Activated CD4-positive, alpha-beta T cell treated with anti-CD3 and anti-CD28 coated beads for 1 hour (primary cell): ENCODE measurements at regions not wholly inside any gene's neighbourhood (a gene's known extent, or its start where the extent isn't known, plus 50 kb on each side); places are given as distances from the start of the nearest gene placed in this dataset.

Source experiments
- DNase-seq: peaks from one replicate; pipeline ENCODE4 v3.0.0-alpha.2; 2020

DNA sequence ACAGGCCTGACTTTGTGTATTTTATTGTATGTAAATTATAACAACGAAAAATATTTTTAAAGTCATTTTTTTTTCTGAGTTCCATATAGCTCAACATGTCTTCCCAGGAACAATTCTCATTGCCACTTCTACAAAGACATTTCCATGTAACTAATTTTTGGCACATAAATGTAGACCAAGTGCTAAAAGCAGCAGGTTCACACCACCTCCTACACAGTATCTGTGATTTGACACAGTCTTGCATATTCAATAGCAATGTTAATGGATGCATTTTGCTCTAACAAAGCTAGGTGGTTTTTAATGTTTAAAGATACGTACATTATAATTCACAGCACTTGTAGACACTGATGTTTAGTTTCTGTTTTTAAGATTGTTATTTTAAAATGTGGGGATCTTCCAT is 346.5 kb downstream of the GPAM start:
- no peak for DNase-seq

DNA sequence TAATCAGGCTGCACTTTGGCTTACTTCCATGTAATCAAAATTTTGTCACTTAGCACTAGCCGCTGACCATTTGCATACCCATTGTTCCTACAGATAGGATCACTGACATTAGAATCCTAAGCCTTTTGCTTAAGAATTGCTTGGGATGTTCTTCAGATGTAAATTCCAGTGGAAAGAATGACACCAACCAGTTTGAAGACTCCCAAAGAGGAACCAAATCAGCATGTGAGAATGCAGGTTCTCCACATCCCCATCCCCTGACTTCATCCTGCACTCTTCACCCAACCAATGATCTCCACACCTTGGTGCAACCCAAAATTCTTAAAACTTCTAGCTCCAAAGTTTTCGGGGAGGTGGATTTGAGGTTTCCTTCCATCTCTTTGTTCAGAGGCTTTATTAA is 345.6 kb downstream of the GPAM start:
- DNase-seq, result no peak

DNA sequence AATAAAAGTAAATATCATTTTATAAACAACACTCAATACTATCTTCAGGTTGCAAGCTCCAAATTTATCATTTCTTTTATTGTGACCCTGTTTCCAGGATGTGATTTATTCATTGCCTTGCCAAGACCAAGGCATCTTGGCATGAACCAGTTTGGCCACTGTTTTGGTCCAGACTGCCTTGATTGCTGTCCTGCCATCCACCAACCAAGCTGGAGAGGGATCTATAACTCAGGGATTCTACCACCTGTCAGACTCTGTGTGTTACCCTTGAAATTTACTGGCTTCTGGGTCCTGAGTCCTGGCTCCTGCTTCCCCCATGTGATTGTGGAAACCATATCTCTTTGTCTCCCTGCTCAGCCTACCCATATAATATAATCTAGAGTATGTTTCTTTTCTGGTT is 343.0 kb downstream of the GPAM start:
- DNase-seq, result no peak

DNA sequence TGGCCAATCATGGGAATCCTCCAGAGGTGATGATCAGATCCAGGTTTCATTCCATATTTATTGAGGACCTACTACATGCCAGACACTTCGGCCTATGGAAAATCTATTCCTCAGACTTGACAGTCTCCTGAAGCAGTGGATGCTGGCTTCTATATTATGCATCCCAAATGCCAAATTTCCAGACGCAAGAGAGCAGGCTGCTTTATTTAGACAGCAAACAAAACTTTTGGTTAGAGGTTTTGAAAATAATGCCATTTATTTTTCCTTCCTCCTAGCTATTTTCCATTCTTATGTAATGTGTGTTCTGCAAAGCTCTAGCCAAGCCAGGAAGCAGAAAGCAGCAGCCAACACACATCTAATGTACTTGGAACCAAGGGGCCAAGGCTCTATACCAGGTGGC is 330.8 kb downstream of the GPAM start:
- no peak for DNase-seq

DNA sequence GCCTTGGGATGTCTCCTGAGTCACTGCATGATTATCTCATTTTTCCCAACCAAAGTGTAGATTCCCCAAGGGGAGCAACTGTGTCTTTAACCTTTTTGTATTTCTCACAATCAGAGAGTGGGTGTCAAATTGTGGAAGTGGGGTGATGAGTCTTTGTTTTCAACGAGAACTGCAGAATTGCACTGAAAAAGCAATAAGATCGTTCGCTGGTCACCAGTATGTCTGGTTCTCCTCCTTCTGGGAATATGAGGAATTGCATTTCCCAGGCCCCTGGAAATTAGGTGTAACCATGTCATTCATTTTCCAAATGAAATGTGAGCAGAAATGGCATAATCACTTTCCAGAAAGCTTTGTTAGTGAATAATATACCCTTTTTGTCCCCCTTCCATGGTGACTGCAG is 326.9 kb downstream of the GPAM start:
- DNase-seq, result no peak

DNA sequence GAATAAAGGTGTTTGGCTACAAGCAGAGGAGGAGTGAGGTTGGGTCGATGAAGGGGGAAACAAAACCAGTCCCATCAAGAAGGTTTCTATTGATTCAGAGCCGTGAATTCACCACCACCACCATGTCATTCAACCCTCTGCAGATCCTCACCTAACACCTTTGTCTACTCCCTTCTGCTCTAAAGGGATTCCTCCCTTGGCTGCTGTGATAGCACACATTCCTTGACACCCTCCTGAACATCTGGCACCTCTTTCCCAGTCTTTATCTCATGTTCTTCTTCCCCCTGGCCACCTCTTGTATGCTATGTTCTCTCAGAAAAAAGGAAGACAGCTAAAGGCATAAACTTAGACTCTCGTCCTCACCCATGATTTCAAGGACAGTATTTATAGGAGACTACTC is 318.0 kb downstream of the GPAM start:
- DNase-seq, result no peak

DNA sequence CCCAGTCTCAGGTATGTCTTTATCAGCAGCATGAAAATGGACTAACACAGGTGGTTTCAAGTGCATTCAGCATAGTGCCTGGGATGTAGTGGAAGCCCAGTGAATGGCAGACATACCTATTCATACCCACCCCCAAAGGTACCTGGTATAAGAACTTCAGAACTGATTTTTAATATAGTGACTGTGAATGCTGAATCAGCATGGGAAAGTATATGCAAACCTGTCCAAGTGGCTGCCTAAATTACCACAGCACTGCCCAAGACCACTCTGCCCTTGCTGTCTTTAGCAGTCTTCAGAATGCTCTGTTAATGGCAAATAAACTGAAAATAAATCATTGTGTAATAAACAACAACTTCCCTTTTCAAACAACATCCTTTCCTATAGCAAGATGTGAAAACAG is 312.1 kb downstream of the GPAM start:
- DNase-seq, result no peak

DNA sequence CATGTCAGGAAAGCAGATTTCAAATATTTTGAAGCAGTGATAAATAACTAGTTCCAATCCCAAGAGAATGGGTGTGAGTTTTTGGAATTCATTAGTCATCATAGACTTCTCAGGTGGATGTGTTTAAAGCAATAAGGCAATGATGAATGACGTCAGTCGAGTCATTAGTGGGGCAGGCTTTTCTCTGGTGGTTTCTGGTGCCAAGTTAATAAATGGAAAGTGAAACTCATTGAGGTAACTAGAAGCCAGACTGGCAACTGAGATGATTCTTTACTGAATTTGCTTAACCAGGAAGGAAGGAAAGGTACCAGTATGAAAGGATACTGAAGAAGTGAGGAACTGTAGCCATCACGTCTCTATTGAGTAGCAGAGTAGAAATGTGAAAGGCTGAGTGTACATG is 311.0 kb downstream of the GPAM start:
- no peak for DNase-seq

DNA sequence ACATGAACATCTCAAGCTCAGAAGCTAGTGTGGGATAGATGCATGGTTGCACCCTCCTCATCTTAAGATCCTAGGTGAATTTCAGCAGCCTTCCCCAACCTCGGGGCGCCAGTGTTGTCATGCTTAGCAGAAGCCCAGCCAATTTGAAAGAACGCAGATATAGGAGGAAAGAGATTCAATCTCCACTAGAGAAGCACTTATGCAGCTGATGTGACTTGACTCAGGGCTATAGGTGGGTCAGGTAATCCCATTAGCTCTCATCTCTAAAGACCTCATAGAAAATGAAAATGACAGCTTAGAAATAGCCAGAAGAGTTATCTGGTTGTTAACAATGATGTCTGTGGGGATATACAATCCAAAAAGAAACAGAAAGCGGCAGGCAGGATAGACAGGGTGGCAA is 310.5 kb downstream of the GPAM start:
- no peak for DNase-seq

DNA sequence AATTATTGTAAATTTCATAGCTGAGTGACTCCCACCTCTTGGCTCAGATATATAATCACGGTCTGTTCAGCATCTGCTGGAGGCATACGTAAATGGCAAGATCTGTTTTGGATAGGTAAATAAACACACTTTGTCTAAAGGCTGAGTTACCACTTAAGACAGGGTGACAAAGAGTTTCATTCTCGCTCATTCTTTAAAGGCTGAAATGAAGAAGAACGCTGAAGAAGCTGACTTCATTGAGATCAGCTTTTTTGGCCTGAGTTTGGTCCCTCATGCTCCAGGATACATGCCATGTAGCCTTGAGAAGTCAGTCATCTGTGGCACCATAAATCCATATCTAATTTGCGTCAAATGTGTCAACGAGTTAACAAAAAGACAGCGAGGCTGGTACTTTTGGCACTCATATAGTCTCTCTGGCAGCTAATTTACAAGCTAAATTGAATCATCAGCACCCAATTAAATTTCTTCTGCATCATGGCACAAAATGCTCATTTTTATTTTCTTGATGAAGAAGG is 309.9 kb downstream of the GPAM start:
- no peak for DNase-seq

DNA sequence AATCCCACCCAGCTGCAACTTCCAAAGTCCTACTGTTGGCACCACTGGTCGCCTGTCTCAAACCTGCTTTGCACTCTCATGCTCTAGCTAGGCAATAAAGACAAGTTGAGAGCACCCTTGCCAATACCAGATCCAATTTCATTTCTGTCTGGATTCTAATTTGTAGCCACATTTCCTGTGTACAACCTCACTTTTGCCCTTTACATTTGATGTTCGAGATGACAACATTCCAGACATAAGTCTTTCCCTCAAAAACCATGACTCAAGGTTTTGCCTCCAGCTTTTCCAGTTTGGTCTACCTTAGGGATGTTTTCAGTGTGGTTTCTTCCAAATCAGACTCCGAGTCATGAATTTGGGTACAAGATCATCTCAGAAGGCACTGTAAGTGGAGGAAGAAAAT is 309.0 kb downstream of the GPAM start:
- no peak for DNase-seq

DNA sequence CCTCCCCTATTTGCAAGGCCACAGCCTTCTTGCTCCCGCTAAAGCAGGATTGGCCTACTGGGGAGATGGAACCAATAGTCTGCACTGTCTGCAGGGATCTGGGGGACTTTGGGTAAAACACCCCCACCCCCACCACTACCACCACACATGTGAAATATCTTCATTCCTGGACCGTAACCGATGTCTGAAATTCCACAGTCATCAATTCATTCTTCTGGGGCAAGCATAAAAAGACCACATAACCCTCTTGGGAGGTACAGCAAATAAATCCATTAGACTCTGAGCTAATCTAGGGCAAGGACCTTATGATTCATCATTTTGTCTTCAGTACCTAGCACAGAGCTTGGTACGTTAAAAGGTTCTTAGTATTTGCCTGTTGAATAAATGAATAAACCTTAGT is 307.8 kb downstream of the GPAM start:
- DNase-seq, result no peak

DNA sequence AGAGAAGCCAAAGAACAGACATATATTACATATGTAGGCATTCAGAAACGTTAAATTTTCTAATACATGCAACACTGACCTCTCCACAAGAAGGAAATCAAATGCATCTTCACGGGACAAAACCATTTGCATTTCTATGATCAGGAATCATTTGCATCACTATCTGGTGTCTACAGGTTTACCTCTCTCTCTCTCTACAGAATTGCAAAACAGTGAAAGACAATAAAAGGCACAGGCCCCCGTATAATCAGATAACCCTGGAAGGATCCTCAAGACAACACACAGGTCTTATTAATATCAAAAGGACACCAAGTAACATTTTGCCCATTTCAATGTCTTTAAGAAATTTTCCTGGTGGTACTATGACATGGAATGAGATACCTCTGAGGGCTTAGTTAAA is 306.3 kb downstream of the GPAM start:
- no peak for DNase-seq

DNA sequence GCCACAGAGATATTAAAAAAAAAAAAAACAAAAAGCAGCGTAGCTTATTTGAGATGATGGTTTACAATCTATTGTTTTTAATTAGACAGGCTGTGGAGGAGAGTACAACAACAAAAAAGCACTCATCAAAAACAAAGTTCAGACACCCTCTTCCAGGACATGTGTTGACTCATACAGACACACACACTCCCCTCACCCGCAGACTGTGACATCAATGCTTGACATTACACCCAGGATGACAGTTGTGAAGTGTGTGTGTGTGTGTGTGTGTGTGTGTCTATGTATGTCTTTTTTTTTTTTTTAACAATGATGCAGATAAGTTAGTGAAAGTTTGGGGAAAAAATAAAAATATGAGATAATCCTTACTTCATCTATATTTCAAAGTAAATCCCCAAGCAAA is 303.6 kb downstream of the GPAM start:
- no peak for DNase-seq

DNA sequence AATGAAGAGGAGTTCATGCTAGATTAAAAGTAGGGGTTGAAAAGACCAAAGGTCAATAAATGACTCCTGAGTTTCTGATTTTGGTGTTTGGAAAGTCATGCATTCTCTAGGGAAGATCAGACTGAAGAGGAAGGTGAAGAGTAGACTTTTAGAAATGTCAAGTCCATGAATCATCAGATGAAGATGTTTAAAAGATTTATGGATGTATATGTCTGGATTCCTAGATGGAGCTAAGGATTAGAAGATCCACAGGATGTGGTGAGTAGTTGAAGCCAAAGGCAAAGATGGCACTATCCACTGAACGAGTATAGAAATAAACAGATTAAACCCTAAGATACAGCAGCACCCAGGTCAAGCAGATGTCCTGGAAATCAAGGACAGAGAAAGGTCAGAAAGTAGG is 298.5 kb downstream of the GPAM start:
- DNase-seq, result no peak

DNA sequence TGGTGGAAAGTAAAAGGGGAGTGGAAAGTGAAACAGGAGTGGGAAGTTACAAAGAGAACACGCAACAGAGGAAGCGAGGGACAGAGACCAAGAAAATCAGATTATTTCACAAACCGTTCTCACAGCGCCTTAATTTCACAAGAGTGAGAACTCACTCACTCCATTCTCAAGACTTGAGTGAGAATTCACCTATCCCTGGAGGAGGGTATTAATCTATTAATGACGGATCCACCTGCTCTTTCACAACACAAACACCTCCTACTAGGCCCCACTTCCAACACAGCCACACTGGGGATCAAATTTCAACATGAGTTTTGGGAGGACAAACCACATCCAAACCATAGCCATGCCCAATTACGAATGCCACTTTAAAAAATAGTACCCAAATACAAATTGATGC is 297.6 kb downstream of the GPAM start:
- DNase-seq, result no peak

DNA sequence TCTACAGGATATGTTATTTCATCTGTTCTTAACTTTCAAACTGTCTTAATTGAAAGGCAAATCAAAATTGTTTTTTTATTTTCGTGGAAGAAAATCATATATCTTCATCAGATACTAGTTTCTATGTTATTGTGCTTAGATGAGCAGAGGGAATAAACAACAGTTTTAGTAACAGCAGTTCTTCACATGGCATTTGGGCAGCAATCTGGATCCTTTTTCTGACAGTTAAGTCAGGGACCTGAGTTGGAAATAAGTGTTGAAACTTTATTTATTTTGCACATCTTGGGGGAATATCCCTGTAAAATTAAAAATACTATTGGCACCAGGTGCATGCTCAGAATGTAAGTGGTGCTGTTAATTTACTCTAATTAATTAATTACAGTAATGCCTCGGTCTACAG is 296.3 kb downstream of the GPAM start:
- no peak for DNase-seq

DNA sequence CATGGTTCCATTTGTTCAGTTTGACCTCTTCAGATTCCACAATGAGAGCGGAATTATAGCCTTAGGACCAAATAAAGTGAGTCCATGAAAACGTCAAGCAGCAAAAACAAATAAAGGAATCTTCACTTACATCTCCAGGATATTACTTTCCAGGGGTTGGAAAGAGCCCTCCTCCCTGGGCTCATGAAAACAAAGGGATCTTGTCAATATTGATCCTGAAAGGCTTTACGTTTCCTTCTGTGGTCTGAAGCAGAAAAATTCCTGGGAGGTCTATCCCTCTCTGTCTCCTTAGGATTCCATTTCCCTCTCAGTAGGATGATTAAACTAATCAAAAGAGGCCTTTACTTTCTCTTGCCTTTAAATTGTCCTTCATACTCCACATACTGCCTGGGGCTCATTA is 293.5 kb downstream of the GPAM start:
- no peak for DNase-seq

DNA sequence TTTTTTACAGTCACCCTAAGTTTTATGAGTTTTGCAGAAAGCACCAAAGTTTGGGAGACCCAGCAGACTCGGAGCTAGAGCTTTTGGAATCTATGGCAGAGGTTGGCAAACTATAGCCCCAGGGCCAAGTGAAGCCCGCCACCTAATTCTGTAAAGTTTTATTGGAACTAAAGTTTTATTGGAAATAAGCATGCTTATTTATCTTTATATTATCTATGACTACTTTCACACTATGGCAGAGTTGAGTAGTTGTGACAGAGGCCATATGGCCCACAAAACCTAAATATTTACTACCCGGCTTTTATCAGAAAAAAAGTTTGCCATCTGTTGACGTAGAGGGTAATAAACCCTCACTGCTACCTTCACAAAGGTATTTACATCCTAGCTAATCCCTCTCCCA is 267.6 kb downstream of the GPAM start:
- no peak for DNase-seq

DNA sequence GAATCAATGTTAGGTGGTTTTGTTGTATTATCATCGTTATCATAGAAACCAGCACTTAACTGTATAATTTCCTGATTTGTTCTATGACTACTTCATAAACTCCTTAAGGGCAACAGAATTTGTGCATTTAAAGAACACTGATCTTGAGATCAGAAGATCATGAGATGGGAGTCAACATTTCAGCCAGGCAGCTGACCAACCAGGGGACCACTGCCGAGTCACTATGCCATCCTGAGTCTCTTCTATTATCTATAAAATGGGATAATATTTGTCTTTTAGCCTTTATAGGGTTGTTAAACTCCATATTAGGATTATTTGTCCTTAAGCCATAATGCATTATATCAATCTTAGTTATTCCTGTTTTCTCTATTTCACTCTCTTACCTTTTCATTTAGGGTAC is 261.7 kb downstream of the GPAM start:
- no peak for DNase-seq

DNA sequence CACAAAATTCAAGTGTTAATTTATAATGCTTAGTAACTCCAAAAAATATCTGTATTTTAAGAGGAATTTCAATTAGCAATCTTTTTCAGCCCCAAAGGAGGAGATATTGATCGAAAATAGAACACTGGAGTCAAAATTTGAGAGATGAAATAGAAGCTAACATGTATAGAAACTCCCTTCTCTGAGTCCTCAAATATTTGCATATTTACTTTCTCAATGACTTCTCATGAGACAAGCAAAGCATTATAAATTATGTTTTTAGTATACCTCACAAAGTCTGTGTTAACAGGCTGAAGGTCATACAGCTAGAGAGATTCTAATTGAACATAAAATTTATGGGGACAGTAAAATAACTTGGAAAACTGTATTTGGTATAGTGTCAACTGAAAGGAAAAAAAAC is 260.5 kb downstream of the GPAM start:
- no peak for DNase-seq

DNA sequence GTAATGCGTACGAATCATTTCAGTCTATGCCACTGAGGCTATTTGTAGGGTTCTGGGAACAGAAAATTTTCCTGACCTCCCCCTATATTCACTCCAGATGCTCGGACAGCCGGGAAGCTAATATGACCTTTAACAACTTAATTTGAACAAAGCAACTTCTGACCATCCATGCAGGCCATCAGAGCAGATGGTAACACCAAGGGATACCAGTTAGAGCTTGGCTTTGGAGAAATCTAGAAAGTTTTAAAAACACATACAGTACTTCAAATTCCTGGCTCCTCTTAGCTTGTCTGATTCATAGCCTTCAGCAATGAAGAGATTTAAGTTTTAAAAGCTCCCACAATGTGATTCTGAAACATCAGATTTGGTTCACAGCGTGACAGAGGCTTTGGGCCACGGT is 257.3 kb downstream of the GPAM start:
- no peak for DNase-seq

DNA sequence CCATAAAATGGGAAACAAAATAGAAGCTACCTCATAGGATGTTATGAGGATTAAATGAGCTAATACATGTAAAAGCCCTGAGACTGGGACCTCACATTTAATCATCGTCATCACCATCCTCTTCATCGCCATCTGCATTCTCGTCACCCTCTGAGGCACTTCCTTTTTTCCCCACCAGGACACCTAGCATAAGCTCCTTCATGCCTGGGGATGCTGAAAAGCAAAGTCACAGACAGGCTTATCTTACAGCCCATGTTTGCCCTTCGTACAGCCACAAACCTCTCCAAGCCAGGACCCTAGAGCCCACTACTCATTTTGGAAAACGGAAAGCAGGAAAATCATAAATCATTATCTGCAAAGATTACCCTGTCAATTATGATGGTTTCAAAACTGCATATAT is 249.6 kb downstream of the GPAM start:
- DNase-seq, result no peak

DNA sequence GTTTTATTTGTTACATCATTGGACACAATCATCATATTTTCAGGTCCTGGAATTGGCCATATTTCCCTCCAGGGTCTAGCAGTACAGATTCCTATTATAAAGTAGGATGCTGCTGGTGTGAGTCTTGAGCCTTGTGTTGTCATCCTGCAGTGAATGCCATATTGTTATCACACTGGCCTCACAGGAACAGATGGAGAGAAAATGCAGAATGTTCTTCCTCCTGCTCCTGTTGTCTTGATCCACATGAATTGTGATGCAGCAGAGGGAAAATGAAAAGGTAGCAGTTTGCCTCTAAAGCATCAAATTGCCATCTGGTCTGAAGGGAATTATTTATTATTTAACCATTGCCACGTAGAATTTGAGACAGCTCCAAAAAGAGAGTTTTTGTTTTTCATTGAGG is 248.6 kb downstream of the GPAM start:
- no peak for DNase-seq

DNA sequence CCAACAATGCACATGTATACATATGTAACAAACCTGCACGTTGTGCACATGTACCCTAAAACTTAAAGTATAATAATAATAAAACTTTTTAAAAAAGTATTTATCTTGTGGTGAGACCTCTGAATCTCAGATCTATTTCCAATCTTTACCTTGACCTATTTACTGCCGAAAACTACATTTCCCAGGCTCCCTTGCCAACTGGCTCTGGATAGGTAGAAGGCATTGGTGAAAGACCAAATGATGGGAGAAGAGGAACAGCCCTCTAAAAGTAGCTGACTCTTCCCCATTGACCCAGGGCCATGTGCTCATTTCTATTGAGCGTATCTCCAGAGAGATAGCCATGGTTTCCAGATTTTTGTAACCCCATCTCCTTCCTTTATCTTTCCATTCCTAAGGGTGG is 247.4 kb downstream of the GPAM start:
- no peak for DNase-seq

DNA sequence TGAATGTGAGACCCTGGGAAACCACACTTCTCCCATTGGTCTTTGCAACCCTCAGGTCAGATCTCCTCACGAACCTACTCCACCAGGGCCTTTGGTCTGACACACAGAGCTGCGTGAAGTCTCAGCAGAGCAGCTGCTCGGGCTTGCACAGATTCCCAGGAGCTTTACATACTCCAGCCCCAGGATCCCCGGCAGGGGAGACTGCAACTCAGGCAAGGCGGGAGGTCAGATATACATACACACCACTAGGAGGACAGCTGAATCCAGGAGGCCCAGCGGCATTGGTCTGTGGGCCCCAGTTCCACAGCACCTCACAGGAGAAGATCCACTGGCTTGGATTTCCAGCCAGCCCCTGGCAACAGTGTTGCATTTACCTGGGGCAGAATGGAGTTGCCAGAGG is 239.2 kb downstream of the GPAM start:
- DNase-seq, result no peak
